Left forelimb (tissue), 1 donor: ENCODE measurements at regions not wholly inside any gene's neighbourhood (a gene's known extent, or its start where the extent isn't known, plus 50 kb on each side); places are given as distances from the start of the nearest gene placed in this dataset.

Source experiments
- DNase-seq: peaks from one replicate; pipeline ENCODE4 v3.0.0-alpha.2; 2018; ENCODE audit warnings: low spot score

DNA sequence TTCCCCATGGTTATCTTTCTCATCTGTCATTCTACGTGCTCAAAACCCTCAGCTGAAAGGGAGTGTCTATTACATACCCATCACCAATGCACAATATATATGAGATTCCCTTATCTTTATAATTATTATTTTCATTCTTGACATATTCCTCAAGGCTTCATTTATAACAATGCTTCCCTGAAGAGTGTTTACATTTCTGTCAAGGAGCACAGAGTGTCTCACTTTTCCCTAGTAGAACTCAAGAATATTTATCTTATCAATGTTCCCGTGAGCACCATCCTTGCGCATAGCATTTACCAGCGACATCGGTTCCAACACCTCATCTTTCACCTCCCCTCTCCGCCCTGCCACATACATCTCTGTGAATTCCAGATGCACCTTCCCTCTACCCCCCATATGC lies 250.6 kb downstream of the PLA2G4A start:
- no peak for DNase-seq

DNA sequence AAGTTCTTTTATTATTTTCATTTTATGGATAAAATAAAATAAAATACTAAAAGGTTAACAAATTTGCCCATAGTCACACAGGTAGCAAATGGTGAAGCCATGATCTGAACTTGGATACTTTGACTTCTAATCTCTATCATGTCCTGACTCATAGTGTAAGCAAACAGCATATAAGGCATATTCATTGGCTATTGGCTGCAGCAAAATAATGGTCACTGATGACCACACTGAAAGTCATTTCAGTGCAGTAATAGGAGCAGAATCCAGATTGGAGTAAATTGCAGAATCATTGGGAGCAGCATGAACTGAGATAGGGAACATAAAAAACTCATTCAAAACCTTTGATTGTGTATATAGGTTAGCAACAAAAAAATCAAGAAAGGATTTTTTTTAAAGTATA lies 262.9 kb downstream of the PLA2G4A start:
- DNase-seq = no peak

DNA sequence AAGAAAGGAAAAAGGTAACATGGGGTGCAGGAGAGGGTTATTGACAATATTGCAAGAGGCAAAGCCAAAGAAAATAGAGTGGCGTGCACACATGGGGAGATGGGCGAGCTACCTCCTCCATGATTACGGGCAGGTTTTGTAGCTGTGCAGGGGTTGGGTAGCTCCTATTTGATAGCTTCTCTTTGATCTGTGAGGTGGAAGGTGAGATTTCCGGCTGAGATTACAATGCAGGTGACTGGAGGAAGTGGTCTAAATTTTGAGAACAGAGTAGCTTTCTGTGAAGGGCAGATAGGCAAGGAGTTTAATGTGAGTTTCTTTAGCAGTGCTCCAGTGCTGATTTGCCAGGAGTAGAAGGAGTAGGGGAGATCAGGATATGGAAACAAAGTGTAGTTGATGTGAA lies 263.4 kb downstream of the PLA2G4A start:
- no peak for DNase-seq

DNA sequence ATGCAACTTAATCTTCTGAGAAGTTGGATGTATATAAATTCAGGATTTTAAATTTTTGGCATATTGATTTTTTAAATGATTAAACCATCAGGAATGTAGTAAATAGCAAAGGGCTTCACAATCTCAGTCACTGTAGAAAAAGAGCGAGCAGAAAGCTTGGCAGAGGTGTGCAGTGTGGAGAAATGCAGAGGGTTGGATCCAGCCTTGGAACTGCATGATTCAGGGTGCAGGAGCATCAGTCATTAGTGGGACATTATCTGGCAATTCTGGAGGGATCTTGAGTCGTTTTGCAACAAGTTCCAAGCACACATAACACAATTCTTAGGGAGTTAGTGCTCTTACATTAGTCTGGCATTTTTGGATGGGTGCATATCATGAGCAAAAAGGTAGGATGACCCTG lies 267.9 kb downstream of the PLA2G4A start:
- no peak for DNase-seq

DNA sequence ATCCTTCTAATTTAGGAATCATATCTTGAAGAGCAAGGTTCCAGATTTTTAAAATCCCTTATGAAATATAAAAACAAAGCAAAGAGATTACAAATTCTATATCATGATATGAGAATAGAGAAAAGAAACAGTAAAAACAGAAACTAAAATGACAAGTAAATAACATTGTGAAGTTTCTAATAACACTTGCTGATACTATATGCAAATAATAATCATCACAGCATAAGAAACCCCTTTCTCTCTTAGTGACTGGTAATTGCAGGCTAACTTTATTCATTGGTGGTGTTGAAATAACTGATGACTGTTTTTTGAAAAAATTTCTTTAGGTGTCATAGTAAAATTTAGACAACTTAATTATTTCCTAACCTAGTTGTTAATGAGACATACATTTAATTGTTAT lies 281.6 kb downstream of the PLA2G4A start:
- no peak for DNase-seq

DNA sequence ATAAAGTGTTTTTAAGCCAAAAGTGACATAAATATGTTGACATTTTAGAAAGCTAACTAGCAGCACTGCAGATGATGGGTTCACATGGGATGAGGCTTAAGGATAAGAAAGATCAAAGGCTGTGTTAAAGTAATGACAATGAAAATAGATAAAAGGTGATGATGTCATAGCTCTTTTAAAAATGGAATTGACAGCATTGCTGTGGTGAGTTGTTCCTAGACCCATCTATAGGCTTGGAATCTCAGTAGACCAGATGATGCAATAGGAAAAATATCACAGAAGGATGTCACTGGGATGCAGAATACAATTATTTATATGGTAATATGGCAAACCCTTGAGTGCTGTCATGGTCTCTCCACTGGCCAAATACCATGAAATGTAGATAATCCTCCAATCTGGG lies 286.0 kb downstream of the PLA2G4A start:
- no peak for DNase-seq

DNA sequence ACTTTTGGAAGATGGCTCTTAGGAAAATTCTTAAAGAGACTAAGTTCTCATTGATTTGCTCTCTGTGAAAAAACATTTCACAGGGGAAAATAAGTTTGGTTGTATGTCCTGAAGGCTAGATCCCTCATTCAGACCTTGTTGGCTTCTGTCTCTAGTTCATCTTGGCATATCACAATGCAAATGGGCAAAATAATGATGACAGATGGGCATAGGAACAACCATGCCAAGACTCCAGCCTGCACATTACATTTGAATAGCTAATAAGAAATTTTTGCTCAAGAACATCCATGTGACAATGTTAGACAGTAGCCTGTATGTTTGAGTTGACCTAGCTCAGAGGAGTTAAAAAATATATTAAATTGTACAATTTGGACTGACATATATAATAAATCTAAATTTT lies 292.9 kb downstream of the PLA2G4A start:
- no peak for DNase-seq

DNA sequence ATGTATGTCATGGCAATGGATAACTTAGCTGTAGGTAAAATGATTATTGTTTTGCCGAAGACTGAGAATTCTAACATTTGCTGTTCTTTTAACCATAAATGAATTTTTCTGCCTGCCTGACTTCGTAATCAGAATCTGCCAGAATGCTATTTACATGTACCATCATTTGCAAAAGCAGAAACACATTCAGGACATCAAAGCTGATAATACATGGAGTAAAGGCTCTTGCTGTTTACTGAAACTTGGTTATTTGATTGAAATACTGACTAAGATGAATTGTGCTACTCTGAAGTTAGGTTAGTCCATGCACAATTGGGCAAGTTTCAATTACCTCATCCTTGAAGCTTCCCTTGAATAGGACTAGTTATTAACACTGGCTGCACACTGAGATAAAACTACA lies 293.8 kb downstream of the PLA2G4A start:
- no peak for DNase-seq

DNA sequence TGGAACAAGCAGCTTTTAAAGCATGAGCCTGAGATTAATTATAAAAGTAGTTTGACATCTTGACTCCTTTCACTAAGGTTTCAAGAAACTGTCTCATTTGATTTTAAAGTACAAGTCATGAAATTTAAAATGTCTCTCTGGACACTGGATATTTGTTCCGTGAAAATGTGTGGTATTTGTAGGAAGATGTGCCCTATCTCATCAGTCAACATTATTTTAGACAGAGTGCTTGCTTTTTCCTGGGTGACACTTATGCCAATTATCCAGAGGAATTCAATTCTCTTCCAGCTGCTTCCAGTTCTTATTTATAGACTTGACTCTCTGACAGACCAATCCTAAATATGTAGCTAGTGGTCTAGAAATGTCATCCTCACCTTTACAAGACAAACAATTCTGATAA lies 300.4 kb downstream of the PLA2G4A start:
- DNase-seq = no peak

DNA sequence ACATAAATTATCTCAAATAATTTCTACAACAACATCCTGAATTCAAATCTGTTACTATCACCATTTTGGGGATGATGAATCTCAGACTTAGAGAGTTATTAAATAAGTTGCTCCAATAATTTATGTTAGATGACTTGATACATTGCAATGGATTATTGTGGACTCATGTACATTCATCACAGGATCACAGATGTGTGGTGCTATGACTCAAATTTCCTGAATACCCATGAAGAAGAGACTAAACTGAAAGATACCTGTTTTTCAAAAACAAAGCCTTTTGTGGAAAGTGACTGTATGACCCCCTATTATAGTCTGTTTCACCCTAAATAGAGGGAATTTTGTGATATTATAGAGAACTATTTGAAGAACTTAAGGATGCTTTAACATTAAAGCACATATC lies 315.0 kb downstream of the PLA2G4A start:
- no peak for DNase-seq

DNA sequence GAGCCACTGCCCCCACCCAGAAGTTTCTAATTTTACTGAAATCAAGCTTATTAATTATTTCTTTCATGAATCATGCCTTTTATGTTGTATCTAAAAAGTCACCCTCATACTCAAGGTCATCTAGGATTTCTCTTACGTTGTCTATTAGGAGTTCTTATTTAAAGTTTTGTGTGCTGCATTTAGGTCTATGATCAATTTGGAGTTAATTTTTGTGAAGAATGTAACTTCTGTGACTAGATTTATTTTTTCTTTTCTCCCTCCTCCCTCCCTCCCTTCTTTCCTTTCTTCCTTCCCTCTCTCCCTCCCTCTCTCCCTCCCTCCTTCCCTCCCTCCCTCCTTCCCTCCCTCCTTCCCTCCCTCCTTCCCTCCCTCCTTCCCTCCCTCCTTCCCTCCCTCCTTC lies 317.6 kb downstream of the PLA2G4A start:
- DNase-seq = no peak

DNA sequence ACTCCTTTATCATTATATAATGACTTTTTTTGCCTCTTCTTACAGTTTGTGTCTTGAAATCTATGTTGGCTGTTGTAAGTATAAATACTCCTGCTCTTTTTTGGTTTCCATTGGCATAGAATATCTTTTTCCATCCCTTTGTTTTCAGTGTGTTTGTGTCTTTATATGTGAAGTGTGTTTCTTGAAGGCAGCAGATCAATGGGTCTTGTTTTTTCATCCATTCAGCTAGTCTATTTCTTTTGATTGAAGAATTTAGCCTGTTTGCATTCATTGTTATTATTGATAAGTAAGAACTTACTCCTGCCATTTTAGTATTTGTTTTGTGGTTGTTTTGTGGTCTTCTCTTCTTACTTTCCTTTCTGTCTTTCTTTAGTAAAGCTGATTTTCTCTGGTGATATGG lies 322.8 kb downstream of the PLA2G4A start:
- DNase-seq = no peak

DNA sequence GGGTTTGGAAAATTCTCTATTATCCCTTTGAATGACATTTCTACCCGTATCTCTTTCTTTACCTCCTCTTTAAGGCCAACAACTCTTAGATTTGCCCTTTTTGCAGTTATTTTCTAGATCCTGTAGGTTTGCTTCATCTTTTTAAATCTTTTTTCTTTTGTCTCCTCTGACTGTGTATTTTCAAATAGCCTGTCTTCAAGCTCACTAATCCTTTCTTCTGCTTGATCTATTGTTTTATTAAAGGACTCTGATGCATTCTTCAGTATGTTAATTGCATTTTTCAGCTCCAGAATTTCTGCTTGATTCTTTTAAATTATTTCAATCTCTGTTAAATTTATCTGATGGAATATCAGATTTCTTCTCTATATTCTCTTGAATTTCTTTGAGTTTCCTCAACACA lies 324.3 kb downstream of the PLA2G4A start:
- no peak for DNase-seq

DNA sequence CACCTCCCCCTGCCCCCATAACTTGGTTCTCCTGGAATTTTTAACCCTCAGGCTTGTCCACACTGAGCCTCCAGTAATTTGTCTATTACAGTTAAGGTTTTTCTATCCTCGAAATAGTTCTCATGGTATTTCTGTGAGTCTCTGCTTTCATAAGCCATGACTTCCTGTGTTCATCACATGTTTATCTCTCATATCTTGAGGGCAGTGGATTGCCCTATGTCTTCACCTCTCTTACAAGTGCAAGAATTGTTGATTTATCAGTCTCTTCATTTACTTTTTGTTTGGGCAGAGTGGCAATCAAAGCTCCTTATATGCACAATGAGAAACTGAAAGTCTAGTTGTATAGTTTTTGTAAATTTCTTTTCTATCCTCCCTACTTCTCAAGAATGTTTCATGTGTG lies 328.4 kb downstream of the PLA2G4A start:
- no peak for DNase-seq

DNA sequence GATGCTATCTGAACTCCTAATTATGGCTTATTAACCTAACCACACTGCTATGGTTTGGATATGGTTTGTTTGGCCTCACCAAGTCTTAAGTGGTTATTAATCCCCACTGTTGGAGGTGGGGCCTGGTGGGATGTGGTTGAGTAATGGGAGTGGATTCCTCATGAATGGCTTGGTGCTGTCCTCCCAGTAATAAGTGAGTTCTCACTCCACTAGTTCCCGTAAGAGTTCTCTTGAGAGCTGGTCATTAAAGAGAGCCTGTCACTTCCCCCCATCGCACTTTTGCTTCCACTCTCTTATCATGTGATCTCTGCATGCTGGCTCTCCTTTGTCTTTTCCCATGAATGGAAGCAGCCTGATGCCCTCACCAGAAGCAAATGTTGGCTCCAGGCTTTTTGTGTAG lies 328.8 kb downstream of the PLA2G4A start:
- no peak for DNase-seq

DNA sequence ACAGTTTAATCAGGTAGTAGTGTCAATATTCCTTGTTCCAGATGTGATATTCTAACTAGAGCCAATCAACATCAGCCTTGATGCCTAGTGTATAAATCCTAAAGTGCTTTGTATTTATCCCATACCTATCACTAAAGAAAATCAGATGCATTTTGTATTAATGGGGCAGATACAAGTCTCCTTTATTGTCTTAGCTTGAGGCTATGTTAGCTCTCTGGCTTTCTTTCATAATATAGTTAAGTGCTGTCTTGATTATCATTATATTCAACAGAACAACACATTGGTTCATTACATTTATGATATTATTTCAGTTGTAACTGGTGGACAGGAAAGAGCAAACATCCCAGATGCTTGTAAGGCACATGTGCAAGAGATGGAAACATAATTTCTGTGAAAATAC lies 338.8 kb downstream of the PLA2G4A start:
- no peak for DNase-seq

DNA sequence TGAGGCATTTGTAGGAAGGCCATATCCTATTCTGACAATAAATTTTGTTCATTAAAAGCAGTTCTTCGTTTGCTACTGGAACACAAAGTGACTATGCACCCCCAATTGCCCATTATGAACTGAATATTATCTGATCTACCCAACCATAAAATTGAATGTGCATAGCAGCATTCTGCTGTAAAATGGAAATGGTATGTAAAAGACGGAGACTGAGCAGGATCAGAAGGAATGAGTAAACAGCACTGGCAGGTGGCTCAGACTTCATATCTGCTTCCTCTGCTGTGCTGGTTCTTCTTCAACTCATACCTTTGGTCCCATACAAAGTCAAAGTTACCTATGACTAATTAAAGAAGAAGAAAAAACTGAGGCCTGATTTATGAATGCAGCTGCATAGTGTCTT lies 339.5 kb downstream of the PLA2G4A start:
- DNase-seq = no peak

DNA sequence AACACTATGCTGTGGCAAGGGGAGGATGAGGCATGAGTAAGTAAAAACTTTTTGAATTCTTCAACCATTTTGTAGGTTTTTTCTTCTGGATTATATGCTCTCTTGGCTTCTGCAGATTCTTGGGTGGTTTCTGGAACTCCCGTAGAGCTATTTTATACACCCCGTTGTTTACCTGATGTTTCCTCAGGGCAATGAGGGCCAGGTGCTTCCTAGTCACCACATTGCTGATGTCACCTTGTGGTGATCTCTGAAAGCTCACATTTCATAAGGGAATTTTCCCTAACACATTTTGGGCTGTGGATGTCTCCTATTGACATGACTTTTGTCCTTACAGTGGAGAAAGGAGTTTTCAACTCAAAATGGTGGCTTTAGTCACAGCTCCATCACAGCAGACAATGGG lies 356.6 kb downstream of the PLA2G4A start:
- no peak for DNase-seq

DNA sequence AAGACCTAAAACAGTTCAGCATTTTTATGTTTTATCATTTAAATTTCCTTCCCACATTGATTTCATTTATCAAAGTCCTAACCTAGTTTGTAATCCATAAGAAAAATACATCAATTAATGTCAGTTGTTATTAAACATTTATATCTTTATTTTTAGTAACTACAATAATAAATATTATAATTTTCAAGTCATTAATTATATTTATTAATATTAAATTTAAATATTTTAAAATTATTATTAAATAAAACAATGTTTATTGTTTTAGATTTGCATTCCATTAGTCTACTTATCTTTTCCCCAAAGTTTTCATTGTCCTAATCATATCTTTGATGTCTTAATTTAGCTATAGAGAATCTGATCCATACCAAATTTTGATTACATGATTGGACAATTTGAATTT lies 368.9 kb downstream of the PLA2G4A start:
- no peak for DNase-seq

DNA sequence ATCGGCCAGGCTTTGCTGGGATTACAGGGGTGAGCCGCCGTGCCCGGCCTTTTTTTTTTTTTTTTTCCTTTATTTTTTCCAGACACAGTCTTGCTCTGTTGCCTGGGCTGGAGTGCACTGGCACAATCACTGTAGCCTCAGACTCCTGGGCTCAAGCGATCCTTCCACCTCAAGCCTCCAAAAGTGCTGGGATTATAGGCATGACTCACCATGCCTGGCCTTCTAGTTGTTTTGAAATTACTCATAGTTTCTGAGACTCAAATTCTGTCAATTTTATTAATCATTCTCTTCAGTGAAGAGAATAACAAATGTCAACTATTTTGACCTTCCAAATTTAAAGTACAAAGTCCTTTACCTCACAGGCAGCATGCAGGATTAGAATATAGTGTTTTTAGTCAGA lies 374.5 kb downstream of the PLA2G4A start:
- no peak for DNase-seq

DNA sequence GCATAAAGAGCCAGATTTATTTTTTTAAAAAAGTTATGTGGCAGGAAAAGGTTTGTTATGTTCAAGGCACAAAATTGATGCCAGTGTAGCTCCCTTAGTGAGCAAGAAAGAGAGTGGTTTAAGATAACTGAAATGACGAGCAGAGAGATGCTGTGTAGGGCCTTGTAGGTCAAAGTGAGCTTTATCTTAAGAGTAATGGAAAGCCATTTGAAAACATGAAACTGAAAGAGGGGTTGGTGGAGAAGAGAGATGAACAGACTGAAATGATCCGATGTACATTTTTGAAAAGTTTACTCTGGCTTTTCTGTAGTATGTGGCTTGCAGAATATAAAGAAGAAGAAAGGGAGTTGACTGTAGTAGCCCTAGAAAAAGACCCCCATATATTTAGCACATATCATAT lies 383.6 kb downstream of the PLA2G4A start:
- no peak for DNase-seq

DNA sequence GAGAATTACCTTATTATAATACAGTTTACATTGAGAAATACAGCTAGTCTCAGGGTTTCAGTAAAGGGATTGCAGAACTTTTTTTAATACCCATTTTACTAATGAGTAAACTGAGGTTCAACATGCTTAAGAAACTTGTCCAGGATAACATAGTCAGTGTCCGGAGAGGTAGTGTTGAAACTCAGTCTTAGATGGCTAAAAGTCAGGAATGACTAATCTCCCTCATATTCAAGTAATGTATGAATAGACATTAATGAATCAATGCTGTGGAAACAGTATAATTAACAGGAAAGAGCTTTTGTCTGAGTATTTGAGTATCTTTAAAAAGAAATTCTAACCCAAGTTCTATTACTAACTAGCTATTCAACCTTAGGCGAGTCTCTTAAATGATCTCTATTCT lies 397.6 kb downstream of the PLA2G4A start:
- no peak for DNase-seq

DNA sequence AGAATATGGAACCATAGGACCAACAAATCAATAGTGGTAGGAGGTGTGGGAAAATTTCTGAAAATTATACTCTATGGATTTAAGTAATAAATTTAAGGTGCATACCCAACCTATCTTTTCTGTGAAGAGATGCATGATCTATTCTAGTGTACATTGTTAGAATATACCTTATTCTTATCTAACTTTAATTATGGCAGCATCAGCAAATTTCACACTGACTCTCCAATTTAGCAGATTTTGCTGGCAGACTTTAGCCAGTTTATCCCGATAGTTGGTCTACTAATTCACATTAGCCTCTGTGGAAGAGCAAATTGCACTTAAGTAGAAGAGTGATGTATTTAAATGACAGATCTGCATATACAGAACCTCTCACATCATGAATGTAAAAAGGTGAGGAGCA lies 400.0 kb downstream of the PLA2G4A start:
- DNase-seq = no peak

DNA sequence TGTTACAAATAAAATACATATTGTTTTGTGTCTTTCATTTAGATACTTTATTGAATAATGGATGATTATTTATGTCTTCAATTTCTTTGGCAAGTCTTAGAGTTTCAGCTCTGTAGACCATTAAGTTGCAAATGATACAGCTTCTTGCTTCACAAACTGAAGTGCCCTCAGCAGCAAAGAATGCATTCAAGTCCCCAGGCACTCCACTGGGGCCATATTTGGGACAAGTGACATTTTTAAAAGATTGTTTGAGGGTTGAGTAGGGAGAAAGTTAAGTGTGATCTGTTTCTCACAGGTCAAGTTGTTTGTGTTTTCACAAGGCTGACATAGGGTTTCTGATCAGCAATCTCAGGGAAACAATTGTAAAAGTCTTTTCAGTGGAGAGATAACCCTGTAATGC lies 400.7 kb downstream of the PLA2G4A start:
- DNase-seq = no peak

DNA sequence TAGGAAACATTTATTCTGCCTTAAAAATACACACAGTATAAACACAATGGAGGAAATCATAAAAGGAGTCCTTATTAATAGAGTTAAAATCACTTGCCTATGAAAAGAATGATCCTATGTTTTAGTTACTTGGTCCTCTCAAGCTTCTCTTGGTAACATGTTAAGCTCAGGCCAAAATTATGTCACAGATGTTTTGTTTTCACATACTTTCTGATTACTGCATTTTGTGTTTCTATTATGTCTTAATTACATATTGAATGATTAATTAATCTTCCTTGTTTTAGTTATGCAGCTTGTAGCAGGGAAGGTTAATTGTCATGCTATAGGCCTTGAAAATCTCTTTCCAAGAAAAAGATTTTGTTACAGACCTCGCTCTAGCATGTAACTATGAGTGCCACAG lies 406.0 kb downstream of the PLA2G4A start:
- DNase-seq = no peak
